SKM-1 treated with dmso at 0.1 percent for 144 hours (cell line): ENCODE measurements at regions not wholly inside any gene's neighbourhood (a gene's known extent, or its start where the extent isn't known, plus 50 kb on each side); places are given as distances from the start of the nearest gene placed in this dataset.
"Not testable (repeated sequence)": the region's sequence is repeated elsewhere in the genome, so short reads cannot be mapped to it uniquely, and the experiment has no call there.

Source experiments
- DNase-seq: peaks from one replicate; lab custom pipeline; 2025; ENCODE audit not compliant: unreplicated experiment; lab: John Stamatoyannopoulos, UW

- no peak for DNase-seq
These were observed 252.2 kb upstream of the SLITRK6 start for GRCh38 chr13:86051134-86052103.

- DNase-seq: no peak
These were observed 239.3 kb upstream of the SLITRK6 start for GRCh38 chr13:86038490-86038889.

- no peak for DNase-seq
These were observed 221.3 kb upstream of the SLITRK6 start for GRCh38 chr13:86020351-86021002.

- no peak for DNase-seq
These were observed 207.1 kb upstream of the SLITRK6 start for GRCh38 chr13:86006317-86006716.

- DNase-seq: no peak
These were observed 203.8 kb upstream of the SLITRK6 start for GRCh38 chr13:86003029-86003428.

- DNase-seq: no peak
These were observed 201.3 kb upstream of the SLITRK6 start for GRCh38 chr13:86000546-86000945.

- DNase-seq: no peak
These were observed 198.4 kb upstream of the SLITRK6 start for GRCh38 chr13:85997587-85997986.

- DNase-seq: no peak
These were observed 196.7 kb upstream of the SLITRK6 start for GRCh38 chr13:85995788-85996418.

GRCh38 chr13:85993567-85993966, 194.3 kb upstream of the SLITRK6 start:
- no peak for DNase-seq

GRCh38 chr13:85990397-85990796, 191.2 kb upstream of the SLITRK6 start:
- DNase-seq: no peak

- no peak for DNase-seq
These were observed 186.6 kb upstream of the SLITRK6 start for GRCh38 chr13:85985797-85986196.

- DNase-seq: no peak
These were observed 182.9 kb upstream of the SLITRK6 start for GRCh38 chr13:85982102-85982501.

- not testable (repeated sequence) for DNase-seq
These were observed 181.2 kb upstream of the SLITRK6 start for GRCh38 chr13:85980447-85980846.

- DNase-seq: no peak
These were observed 177.0 kb upstream of the SLITRK6 start for GRCh38 chr13:85976242-85976641.

- no peak for DNase-seq
These were observed 175.6 kb upstream of the SLITRK6 start for GRCh38 chr13:85974608-85975366.

- DNase-seq: no peak
These were observed 171.5 kb upstream of the SLITRK6 start for GRCh38 chr13:85970727-85971126.

GRCh38 chr13:85969331-85969730, 170.1 kb upstream of the SLITRK6 start:
- no peak for DNase-seq

- DNase-seq: no peak
These were observed 136.7 kb upstream of the SLITRK6 start for GRCh38 chr13:85935868-85936467.

- no peak for DNase-seq
These were observed 130.9 kb upstream of the SLITRK6 start for GRCh38 chr13:85930108-85930507.

- no peak for DNase-seq
These were observed 111.7 kb upstream of the SLITRK6 start for GRCh38 chr13:85910962-85911361.

GRCh38 chr13:85900521-85900920, 101.3 kb upstream of the SLITRK6 start:
- no peak for DNase-seq
